Panc1 (cell line): ENCODE measurements at regions not wholly inside any gene's neighbourhood (a gene's known extent, or its start where the extent isn't known, plus 50 kb on each side); places are given as distances from the start of the nearest gene placed in this dataset.

Experiments
- POLR2AphosphoS5 ChIP-seq: IDR thresholded peaks from 2 replicates; pipeline ENCODE4 v1.6.1; 2012; ENCODE audit warnings: mild to moderate bottlenecking, low read depth, low read length, moderate library complexity
- REST ChIP-seq, 2 experiments: IDR thresholded peaks; 2 replicates each; pipeline ENCODE4 v1.6.1; 2011 to 2012; ENCODE audit warnings: low read depth in 2 of 2, control low read depth in 1 of 2, low read length in 1 of 2, mild to moderate bottlenecking in 1 of 2, moderate library complexity in 1 of 2; ENCODE audit not compliant: insufficient read depth in 1 of 2
- SIN3A ChIP-seq: IDR thresholded peaks from 2 replicates; pipeline ENCODE4 v1.6.1; 2012; ENCODE audit warnings: low read depth, mild to moderate bottlenecking, low read length, moderate library complexity, borderline replicate concordance; ENCODE audit not compliant: insufficient read depth
- TF ChIP-seq, protein P1 (sequence below): fragments of 450-650 bp; IDR thresholded peaks from 2 replicates; pipeline ENCODE4 v1.5.1; 2017; ENCODE audit warnings: mild to moderate bottlenecking

DNA sequence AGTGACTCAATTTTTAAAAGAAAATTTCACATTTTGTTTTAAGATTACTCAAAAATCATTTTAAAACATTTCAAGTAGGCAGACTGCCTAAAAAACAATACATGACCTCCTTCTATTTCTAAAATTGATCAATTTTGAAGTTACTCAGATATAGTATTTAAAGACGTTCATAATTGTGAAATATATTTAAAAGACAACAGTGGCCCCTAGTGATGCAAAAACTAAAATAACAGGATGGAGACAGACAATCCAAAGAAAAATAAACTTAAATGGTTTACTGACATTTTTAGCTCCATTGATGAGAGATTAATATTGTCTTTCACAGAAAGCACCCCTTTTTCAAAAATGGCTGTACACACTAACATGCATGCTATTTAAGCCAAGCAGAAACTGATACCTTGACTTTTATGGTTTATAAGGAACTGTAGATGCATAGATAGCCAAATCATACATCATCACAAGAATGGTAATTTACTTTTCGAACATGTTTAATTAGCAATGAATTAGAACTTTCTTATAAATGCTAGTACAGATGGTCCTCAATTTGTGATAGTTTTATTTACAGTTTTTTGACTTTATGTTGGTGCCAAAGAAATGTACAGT is 69.8 kb upstream of the FAT4 start:
- TF ChIP-seq, protein P1, sequence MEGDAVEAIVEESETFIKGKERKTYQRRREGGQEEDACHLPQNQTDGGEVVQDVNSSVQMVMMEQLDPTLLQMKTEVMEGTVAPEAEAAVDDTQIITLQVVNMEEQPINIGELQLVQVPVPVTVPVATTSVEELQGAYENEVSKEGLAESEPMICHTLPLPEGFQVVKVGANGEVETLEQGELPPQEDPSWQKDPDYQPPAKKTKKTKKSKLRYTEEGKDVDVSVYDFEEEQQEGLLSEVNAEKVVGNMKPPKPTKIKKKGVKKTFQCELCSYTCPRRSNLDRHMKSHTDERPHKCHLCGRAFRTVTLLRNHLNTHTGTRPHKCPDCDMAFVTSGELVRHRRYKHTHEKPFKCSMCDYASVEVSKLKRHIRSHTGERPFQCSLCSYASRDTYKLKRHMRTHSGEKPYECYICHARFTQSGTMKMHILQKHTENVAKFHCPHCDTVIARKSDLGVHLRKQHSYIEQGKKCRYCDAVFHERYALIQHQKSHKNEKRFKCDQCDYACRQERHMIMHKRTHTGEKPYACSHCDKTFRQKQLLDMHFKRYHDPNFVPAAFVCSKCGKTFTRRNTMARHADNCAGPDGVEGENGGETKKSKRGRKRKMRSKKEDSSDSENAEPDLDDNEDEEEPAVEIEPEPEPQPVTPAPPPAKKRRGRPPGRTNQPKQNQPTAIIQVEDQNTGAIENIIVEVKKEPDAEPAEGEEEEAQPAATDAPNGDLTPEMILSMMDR: peak; percentile 18; the same call in 1 of the 2 replicates
- no peak for TF ChIP-seq REST (IDR thresholded peaks at IDR 0.05; ENCODE audit: insufficient read depth in 1 of 2, low read depth in 2 of 2, low read length in 1 of 2)
- TF ChIP-seq SIN3A: no peak
- no peak for TF ChIP-seq POLR2AphosphoS5
